HG02884 (cell line): ENCODE measurements at regions not wholly inside any gene's neighbourhood (a gene's known extent, or its start where the extent isn't known, plus 50 kb on each side); places are given as distances from the start of the nearest gene placed in this dataset.

ENCODE experiments used
- ATAC-seq: cut with Tn5 transposase; IDR thresholded peaks from one replicate; pipeline ENCODE4 v1.9.1; 2021; ENCODE audit warnings: mild to moderate bottlenecking, moderate library complexity; ENCODE audit not compliant: unreplicated experiment

- ATAC-seq, result no peak
Observed at GRCh38 chr1:189811960-189812359, 665.7 kb downstream of the BRINP3 start.

GRCh38 chr1:189816558-189816957, 661.1 kb downstream of the BRINP3 start:
- no peak for ATAC-seq

DNA sequence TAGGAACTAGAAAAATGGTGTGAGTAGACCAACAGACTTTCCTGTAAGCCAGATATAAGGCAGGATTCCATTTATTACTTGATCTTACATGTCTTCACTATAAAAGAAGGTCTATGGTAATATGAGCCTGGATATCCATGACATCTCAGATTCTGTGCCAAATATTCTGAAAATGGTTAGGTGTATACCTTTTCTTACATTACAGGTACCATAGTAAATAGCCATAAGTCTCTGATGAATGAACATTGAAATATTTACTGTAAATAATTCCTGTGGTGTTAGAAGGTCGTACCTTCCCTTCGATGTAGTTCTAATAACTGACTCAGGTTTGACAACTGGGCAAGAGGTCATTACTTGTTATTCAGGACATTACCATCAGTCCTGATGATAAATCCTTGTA, 657.9 kb downstream of the BRINP3 start:
- no peak for ATAC-seq

DNA sequence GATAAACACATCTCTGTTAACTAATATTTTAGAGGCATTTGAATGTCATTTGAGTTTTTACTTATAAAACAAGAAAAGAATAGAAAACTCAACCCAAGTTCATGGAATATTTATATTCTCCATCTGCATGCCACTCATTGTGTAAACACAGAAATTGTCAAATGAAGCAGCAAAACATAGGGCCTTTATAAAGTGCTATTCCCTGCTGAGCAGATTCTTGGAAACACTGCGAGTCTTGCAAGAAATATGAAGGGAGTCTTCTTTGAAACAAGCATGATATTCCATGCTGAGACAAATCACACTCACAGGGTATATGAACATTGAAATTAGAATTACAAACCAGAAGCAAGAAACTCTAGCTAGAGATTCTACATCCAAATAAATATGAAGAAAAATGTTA, 655.8 kb downstream of the BRINP3 start:
- no peak for ATAC-seq

GRCh38 chr1:189834813-189835212, 642.9 kb downstream of the BRINP3 start:
- ATAC-seq, result no peak

DNA sequence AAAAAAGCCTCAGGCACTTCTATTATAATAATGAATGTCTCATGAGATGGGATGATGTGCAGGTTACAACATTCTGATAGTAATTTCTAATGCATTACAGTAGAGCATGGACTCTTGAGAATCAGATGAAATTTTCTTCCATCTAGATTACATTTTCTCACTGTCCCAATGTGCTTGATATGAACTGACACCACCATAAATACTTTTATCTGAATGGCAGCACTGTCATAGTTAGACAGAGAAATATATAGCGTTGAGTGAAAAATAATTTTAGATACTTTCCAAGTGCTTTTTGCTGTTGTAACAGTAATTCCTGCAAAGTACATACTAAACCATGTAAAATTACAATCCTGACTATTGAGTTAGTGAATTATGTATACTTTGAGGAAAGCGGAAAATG, 630.1 kb downstream of the BRINP3 start:
- no peak for ATAC-seq

DNA sequence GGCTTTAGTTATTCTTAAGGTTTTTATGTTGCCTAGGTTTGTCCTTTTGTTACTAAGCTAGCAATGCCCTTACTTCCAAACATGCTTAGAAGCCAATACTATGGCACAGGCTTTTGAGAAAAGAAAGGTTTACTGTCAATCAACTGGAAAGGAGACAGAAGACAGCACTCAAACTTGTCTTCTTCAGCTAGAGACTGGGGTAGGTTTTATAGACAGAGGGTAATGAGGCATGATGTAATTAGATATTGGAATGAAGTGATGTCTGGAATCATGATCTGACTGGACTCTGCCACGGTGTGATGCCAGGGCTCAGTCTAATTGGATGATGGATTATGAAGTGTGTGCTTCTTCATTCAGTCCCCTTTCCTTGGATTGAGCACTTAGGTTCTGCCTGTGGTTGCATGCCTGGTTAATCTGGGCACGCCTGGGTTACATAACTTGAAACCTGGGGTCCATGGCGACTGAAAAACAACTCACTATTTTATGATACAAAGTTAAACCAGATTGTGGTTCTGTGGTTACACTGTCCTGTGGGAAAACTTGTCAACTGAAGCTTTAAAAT, 625.8 kb downstream of the BRINP3 start:
- no peak for ATAC-seq

DNA sequence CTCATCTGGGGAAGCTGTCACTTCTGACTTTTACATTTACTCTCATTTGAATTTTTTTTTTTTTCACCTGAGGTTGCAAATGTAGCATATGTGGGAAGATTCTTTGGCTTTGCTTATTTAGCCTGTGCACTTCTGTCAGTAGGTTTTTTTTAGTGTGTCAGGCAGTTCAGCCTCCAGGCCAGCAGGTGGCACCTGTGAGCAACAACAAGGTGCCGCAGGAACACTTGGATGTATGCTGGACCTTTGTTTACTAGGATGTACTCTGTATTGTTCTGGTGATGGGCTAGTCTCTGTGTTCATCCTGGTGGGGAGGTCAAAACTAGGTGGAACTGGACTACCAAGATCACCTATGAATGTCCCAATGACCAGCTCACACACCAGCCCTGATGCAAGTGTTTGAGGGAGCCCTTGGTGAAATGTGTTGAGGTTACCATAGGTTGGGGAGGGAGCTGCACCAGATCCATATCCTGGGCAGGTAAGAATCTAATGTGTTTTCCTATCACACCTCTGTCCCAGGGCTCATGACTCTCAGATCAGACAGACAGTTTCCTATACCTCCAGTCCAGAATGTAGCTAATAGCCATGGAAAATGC, 618.2 kb downstream of the BRINP3 start:
- peak; percentile 71 for ATAC-seq

DNA sequence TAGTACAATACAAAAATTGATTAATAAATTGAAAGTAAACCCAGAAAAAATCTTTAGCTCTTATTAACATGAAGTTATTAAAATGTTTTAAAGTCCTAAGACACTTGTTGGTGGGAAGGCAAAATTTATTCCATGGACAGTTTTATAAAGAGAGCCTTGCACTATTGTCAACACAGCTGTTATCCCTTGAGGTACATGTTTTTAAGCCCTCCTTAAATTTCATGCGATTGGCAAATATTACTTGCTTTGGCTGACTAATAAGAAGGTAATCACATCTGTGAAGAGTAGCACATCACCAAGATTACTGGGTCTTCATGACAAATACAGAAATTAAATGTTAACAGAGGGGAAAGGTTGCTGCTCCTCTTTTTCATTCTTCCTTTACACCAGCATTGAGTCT, 611.1 kb downstream of the BRINP3 start:
- ATAC-seq, result no peak

DNA sequence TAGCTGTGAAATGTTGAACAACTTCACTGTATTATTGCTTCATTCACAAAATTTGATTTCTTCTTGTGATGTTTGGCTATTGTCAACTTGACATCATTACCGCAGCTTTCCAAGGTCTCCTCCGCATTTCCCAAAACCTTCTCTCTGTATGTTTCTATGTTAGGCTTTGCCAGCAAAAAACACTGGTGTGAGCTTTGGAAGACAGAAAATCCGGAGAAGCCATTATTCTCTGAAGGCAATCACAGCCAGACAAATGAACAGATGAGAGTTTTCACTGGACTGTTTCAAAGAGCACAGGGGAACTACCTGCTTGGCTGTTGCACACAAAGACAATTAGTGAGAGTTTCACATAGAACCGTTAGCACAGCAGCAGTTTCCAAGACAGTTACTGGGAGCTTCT, 609.6 kb downstream of the BRINP3 start:
- ATAC-seq, result no peak

DNA sequence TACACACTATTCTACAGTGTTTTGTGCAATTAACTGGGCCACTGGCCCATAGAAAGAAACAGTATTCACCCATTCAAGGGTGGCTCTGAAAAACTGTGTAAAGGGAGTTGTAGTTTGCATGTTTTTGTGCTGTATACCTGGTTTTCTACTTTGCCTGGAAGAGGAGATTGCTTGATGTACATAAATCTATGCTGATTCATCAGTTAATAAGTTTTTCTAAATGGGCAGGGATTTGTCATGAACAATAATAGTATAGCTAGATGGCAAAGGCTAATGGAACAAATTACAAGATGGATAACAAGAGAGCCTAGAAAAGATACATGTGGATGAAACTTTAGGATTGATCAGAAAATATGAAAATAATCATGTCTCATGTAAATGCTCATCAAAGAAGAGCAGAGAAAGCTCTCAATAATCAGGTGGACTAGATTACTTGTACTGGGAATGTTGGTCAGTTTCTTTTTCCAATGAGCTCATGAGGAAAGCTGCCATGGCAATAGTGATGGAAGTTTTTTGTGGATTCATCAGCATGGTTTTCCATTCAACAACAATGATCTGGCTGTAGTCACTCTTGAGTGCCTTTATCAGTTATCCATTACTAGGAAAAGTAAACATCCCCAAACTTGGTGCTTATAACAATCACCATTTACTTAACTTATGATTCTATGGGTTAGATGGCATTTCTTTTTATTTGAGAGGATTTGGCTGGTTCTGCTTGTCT, 602.8 kb downstream of the BRINP3 start:
- ATAC-seq, result no peak

DNA sequence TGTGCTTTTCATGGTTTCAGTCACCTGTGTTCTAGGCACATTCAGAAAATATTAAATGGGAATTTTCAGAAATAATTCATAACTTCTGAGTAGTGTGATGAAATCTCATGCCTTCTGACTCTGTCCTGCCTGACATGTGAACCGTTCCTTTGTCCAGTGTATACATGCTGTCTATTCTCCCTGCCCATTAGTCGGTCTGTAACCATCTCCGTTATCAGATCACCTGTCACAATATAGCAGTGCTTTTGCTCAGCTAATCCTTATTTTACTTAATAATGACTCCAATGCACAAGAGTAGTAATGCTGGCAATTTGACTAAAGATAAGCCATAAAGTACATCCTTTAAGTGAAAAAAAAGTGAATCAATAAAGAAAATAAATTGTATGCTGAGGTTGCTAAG, 597.5 kb downstream of the BRINP3 start:
- ATAC-seq, result no peak

DNA sequence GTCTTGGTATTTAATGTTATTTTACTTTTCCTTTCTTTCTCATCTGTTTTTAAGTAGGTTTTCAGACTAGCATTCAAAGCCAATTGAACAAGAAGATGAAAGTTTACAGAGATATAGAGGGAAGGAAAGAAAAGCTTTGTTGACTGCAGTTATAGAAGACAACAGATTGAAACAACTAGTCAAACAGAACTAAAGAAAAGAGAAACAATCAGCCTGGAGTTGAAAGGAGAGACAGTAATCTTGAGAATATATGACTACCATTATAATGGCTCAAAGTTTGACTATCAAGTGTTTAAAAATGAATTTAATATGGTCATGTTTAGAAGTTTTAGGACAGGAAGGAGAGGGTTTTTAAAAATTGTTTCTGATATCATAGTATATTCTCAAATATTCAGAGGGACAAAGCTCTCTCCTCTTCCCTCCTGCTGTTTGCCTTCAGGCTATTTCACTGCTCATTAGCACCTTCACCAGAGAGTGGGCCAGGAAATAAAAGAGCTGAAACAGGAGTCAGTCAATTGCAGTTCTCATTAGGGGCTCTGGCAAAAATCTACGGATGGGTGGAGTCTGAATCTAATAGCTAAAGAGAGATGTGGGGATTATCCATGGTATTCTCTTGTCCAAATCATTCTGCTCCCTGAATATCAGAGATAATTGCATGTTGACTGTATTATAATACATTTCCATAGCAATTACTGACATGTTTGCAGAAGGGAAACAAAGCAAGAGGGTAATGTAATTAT, 577.8 kb downstream of the BRINP3 start:
- ATAC-seq, result no peak

DNA sequence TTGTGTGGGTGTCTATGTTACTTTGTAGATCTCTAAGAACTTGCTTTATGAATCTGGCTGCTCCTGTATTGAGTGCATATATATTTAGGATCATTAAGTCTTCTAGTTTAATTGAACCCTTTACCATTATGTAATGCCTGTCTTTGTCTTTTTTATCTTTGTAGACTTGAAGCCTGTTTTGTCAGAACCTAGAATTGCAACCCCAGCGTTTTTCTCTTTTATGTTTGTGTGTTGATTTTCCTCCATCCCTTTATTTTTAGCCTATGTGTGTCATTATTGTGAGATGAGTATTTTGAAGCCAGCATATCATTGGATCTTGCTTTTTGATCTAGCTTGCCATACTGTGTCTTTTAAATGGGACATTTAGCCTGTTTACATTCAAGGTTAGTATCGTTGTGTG, 573.2 kb downstream of the BRINP3 start:
- ATAC-seq, result no peak

DNA sequence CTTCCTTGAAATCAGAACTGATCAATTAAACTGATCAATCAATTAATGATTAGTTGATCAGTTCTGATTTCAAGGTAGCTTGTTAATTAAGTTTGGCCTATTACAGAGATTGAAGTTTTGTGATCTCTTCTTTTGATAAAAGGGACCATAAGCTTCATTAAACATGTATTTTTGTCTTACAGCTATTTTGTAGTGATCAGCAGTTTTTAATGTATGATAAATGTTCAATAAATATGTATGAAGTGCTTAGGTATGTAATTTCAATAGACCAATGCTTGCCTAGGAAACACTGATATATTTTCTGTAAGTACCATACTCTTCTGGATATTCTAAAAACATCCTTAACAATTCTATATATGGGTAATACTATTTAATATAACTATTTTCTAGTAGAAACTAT, 569.6 kb downstream of the BRINP3 start:
- no peak for ATAC-seq

GRCh38 chr1:189921613-189922012, 556.1 kb downstream of the BRINP3 start:
- no peak for ATAC-seq

DNA sequence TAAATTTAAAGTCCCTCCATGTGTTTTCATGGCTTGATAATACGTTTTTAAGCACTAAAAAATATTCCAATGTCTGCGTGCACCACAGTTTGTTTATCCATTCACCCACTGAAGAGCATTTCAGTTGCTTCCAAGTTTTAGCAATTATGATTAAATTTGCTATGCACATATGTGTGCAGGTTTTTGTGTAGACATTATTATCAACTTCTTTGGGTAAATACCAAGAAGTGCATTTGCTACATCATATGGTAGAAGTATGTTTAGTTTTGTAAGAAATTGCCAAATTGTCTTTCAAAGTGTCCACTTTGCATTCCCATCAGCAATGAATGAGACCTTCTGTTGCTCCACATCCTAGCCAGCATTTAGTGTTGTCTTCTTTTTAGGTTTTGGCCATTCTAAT, 550.0 kb downstream of the BRINP3 start:
- no peak for ATAC-seq

- ATAC-seq, result no peak
Observed at GRCh38 chr1:189929501-189930099, 548.1 kb downstream of the BRINP3 start.

DNA sequence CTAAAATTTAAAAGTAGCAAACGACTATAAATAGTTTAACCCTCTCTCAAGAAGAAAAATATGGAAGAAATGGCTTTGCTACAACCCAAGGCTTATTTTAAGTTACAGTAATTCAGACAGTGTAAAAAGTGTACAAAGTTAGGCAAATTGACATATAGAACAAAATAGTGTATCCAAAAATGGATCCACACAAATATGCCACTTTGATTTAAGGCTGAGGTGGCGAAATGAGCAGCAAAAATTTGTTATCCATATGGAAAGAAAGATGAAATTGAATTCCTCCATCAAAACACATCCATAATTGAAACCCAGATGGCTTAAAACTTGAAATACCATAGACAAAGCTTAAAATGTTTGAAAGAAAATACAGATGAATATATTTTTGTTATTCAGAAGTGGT, 540.8 kb downstream of the BRINP3 start:
- ATAC-seq, result no peak

DNA sequence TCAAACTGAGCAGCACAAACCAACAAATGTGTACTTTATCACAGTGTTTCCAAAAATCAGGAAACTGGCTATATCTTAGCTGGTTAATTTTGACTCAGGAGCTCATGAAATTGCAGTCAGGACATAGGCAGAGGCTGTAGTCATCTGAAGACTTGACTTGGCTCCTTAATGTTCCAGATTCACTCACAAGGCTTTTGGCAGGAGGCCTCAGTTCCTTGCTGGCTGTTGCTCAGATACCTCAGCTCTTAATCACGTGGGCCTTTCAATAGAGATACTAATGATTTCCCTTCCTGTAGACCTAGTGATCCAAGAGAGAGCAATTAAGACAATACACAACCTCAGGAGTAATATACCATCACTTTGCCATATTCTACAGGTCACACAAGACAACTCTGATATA, 537.7 kb downstream of the BRINP3 start:
- ATAC-seq, result no peak

DNA sequence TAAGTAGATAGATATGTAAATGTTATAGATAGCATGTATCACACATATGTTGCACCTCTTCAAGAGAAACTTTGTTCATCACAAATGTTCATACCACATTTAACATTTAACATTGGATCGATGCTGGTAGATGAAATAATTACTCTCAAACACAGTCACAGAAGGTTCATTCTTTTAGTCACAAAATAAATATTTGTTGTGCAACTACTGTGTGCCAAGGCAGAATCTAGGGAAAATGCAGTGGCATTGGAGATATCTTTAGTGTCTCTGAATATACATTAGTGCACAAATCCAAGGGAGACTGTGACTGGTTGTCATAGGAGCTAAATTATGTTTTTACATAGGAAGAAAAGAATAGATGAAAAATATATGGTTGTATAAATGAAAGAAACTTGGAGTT, 535.7 kb downstream of the BRINP3 start:
- ATAC-seq, result no peak

DNA sequence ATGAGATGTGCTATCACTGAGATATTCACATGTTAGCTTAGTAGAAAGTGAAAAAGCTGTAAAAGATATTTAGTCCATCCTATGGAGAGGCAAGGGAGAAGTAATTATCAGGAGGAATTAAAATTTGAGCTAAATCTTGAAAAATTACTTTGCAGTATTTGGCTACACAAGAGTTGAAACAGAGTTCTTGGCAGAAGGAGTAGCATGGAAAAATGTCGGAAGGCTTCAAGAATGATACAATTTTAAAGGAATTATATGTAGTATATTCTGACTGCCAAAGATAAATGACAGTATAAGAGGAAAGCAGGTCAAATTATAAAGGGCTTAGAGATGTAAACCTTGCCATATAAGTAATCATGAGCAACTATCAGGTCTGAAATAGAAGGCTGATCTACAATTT, 518.9 kb downstream of the BRINP3 start:
- no peak for ATAC-seq
